ENCODE measurements at regions not wholly inside any gene's neighbourhood (a gene's known extent, or its start where the extent isn't known, plus 50 kb on each side); places are given as distances from the start of the nearest gene placed in this dataset.

DNA sequence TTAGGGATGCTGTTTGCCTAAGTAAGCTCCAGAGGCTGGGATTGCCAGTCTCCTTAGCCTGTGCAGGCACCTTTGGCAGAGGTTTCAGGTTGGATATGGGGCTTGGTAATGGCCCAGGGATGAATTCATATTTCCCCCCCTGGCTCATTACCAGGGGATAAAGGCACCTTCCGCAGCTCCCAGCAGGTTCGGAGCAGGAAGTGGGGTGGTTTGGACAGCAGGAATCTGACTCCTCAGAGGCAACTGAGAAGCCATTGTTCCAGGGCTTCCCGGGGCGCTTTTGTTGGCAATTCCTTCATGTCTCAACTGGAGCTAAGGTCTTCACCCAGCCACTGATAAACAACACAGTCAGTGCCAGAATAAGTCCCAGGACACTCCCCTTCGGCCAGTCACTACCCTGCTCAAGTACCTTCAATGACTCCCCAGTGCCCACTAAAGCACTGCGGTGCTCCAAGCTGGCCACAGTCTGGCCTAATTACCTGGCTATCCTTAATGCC, 85.3 kb upstream of the SLC6A6 start:
- Histone ChIP-seq H3K4me3 (no peak overlapping the region), H3K36me3 (no peaks in the 10 kb centered on the region), H3K9ac (ENCODE audit: low read depth in 2 of 2, low read length in 2 of 2) (no peak overlapping the region), H3K4me1 (no peaks in the 10 kb centered on the region), H3K27me3 (no peaks in the 10 kb centered on the region), H3K27ac (no peak overlapping the region), H3K9me3 (no peaks in the 10 kb centered on the region)
- no peak for DNase-seq
- TF ChIP-seq, protein P1, sequence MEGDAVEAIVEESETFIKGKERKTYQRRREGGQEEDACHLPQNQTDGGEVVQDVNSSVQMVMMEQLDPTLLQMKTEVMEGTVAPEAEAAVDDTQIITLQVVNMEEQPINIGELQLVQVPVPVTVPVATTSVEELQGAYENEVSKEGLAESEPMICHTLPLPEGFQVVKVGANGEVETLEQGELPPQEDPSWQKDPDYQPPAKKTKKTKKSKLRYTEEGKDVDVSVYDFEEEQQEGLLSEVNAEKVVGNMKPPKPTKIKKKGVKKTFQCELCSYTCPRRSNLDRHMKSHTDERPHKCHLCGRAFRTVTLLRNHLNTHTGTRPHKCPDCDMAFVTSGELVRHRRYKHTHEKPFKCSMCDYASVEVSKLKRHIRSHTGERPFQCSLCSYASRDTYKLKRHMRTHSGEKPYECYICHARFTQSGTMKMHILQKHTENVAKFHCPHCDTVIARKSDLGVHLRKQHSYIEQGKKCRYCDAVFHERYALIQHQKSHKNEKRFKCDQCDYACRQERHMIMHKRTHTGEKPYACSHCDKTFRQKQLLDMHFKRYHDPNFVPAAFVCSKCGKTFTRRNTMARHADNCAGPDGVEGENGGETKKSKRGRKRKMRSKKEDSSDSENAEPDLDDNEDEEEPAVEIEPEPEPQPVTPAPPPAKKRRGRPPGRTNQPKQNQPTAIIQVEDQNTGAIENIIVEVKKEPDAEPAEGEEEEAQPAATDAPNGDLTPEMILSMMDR (IDR thresholded peaks at IDR 0.05): no peak
- intact Hi-C loops (cut with DNase I): no loop called here

DNA sequence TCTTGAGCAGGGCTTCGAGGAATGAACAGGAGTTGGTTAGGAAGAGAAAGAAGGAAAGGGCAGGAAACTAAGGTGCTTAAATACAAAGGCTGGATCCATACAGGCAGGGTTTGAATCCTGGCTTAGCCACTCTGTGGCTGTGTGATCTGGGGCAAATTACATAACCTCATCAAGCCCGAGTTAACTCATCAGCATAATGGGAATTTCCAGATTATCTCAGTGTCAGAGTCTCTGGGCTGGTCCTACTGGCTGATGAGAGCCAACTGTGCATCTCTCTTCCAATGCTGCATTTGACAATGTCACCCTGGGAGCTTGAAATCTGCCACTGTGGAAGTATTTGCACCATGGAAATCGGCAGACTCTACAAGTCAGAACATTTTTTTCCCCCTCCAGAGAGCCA, 83.8 kb upstream of the SLC6A6 start:
- H3K4me3 ChIP-seq: no peak overlapping the region
- H3K9ac ChIP-seq (ENCODE audit: low read depth in 2 of 2, low read length in 2 of 2): no peak overlapping the region
- H3K27me3 ChIP-seq: no peaks in the 10 kb centered on the region
- intact Hi-C loops (cut with DNase I): no loop called here
- no peaks in the 10 kb centered on the region for H3K4me1 ChIP-seq
- H3K9me3 ChIP-seq: no peaks in the 10 kb centered on the region
- TF ChIP-seq, protein P1 (IDR thresholded peaks at IDR 0.05): no peak
- H3K36me3 ChIP-seq: no peaks in the 10 kb centered on the region
- H3K27ac ChIP-seq: no peak overlapping the region
- DNase-seq: no peak

DNA sequence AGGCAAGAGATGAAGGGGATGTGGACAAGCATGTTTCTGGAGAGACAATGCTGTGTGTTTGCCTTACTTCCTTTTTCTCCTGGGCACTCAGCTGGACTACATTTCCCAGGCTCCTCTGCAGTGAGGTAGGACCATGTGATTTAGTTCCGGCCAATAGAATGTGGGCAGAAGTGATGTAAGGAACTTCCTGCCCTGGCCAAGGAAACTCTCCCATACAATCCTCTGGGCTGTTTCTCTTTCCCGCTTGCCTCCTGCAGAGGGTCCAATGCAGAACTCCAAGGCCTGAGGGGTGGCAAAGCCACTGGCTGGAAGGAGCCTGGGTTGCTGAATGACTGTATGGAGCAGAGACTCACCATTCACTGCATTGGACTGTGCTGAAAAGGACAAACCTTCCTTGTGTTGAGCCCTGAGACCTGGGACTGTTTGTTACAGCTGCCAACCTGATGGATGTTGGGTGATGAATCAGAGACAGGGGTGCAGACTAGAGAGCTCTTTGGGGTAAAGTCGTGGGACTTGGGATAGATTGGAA, 82.7 kb upstream of the SLC6A6 start:
- peak; percentile 78 for DNase-seq
- H3K36me3 ChIP-seq: no peaks in the 10 kb centered on the region
- no peak overlapping the region for H3K27ac ChIP-seq
- H3K9ac ChIP-seq (ENCODE audit: low read depth in 2 of 2, low read length in 2 of 2): peak overlapping the region in 1 of 2 donors; percentile 35
- H3K27me3 ChIP-seq: no peaks in the 10 kb centered on the region
- no peak overlapping the region for H3K4me3 ChIP-seq
- intact Hi-C loops (cut with DNase I): no loop called here
- no peaks in the 10 kb centered on the region for H3K4me1 ChIP-seq
- TF ChIP-seq, protein P1 (IDR thresholded peaks at IDR 0.05): no peak
- no peaks in the 10 kb centered on the region for H3K9me3 ChIP-seq

DNA sequence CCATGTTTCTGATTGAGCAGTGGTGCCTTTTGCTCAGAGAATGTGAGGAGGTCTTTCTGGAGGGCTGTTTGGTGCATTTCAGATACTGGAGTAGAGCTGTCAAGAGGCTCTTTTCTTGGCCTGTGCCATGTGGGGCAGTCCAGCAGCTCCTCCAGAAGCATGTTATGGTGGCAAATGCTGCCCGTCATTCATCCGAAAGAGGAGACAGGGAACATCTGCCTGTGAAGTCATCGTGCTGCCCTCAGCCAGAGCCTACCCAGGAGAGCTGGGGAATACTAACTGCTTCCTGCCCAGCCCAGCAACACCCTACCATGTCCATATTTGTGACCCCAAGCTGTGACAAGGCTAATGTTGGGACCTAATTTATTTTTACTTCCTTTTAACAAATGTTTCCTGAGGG, 82.2 kb upstream of the SLC6A6 start:
- intact Hi-C loops (cut with DNase I): no loop called here
- Histone ChIP-seq H3K36me3 (no peaks in the 10 kb centered on the region), H3K9ac (ENCODE audit: low read depth in 2 of 2, low read length in 2 of 2) (no peak overlapping the region), H3K4me3 (no peak overlapping the region), H3K27me3 (no peaks in the 10 kb centered on the region), H3K27ac (no peak overlapping the region), H3K9me3 (no peaks in the 10 kb centered on the region), H3K4me1 (no peaks in the 10 kb centered on the region)
- TF ChIP-seq, protein P1 (IDR thresholded peaks at IDR 0.05): no peak
- no peak for DNase-seq

DNA sequence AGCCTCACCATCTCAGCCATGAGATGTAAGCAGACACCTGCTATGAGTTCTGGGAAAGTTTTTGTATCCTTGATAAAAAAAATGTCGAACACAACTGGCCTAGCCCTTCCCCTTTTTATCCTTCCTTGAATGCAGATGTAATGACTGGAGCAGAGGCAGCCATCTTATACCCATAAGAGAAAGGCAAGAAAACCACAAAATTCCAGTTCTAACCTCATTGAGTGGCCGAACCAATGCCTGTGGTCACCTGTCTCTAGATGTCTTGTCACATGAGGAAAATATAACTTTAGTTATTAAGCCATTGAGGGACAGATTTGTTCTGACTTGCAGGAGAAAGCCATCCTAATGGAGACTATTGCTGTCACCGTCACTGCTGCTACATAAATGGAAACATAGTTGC, 80.4 kb upstream of the SLC6A6 start:
- intact Hi-C loops (cut with DNase I): no loop called here
- TF ChIP-seq, protein P1 (IDR thresholded peaks at IDR 0.05): no peak
- Histone ChIP-seq H3K9ac (ENCODE audit: low read depth in 2 of 2, low read length in 2 of 2) (no peak overlapping the region), H3K27me3 (no peaks in the 10 kb centered on the region), H3K9me3 (no peaks in the 10 kb centered on the region), H3K4me3 (no peak overlapping the region), H3K27ac (no peak overlapping the region), H3K4me1 (no peaks in the 10 kb centered on the region), H3K36me3 (no peaks in the 10 kb centered on the region)
- DNase-seq: no peak

All from colonic mucosa (tissue), 4 donors.